OCI-LY7 (cell line): ENCODE measurements at regions not wholly inside any gene's neighbourhood (a gene's known extent, or its start where the extent isn't known, plus 50 kb on each side); places are given as distances from the start of the nearest gene placed in this dataset.

Experiments
- BruUV-seq: library from RNA; stranded (reverse); fragments of 400-500 nt; replicated peaks from 2 replicates; lab custom pipeline; 2021; lab: Mats Ljungman, UMichigan
- CTCF ChIA-PET: fragments of 300-600 bp; sonication (Branson Sonifier 250); formaldehyde crosslinking; loops from one replicate; lab custom pipeline; 2022; ENCODE audit warnings: antibody characterized with exemption; ENCODE audit not compliant: unreplicated experiment; lab: Charles Lee
- POLR2A ChIA-PET: fragments of 300-600 bp; sonication (Branson Sonifier 250); formaldehyde crosslinking; loops from one replicate; lab custom pipeline; 2022; ENCODE audit warnings: antibody characterized with exemption; lab: Charles Lee
- DNase-seq: peaks from one replicate; pipeline ENCODE4 v3.0.0-alpha.2; 2015; ENCODE audit warnings: low spot score
- H2AFZ ChIP-seq: fragments of 200-600 bp; sonication (generic), shearing (Covaris generic); 2 replicates; pipeline ENCODE4 v1.6.1; 2014; ENCODE audit warnings: mild to moderate bottlenecking, antibody characterized with exemption, low read length, moderate library complexity
- H3K27ac ChIP-seq: fragments of 200-600 bp; sonication (generic); 2 replicates; pipeline ENCODE4 v1.5.1; 2014; ENCODE audit warnings: mixed run types, low read depth, mild to moderate bottlenecking, moderate library complexity, low read length, inconsistent platforms; ENCODE audit not compliant: poor library complexity, severe bottlenecking
- H3K36me3 ChIP-seq: fragments of 200-600 bp; sonication (generic); 2 replicates; pipeline ENCODE4 v1.6.1; 2014; ENCODE audit warnings: mild to moderate bottlenecking, antibody characterized with exemption, low read length, moderate library complexity, mixed read lengths; ENCODE audit not compliant: insufficient read depth
- H3K4me1 ChIP-seq: fragments of 200-600 bp; sonication (generic); 2 replicates; pipeline ENCODE4 v1.5.1; 2014; ENCODE audit warnings: mild to moderate bottlenecking, low read length; ENCODE audit not compliant: insufficient read depth, poor library complexity, severe bottlenecking
- H3K4me2 ChIP-seq: fragments of 200-600 bp; sonication (generic); 2 replicates; pipeline ENCODE4 v1.6.1; 2014; ENCODE audit warnings: mild to moderate bottlenecking, low read length
- H3K4me3 ChIP-seq: fragments of 200-600 bp; sonication (generic); 2 replicates; pipeline ENCODE4 v1.5.1; 2014; ENCODE audit warnings: mild to moderate bottlenecking, low read depth, low read length; ENCODE audit not compliant: poor library complexity, severe bottlenecking
- H3K79me2 ChIP-seq: fragments of 200-600 bp; sonication (generic); 2 replicates; pipeline ENCODE4 v1.6.1; 2016; ENCODE audit warnings: low read depth, mild to moderate bottlenecking, low read length, moderate library complexity, mixed read lengths; ENCODE audit not compliant: insufficient read depth
- H3K9me2 ChIP-seq: fragments of 200-600 bp; sonication (generic); 2 replicates; pipeline ENCODE4 v1.6.1; 2016; ENCODE audit warnings: mild to moderate bottlenecking, low read length, mixed read lengths; ENCODE audit not compliant: insufficient read depth
- H3K9me3 ChIP-seq: fragments of 200-600 bp; sonication (generic); 2 replicates; pipeline ENCODE4 v1.6.1; 2014; ENCODE audit warnings: mild to moderate bottlenecking, mixed run types, low read length, mixed read lengths
- H4K20me1 ChIP-seq: fragments of 200-600 bp; sonication (generic); 2 replicates; pipeline ENCODE4 v1.6.1; 2014; ENCODE audit warnings: mild to moderate bottlenecking, antibody characterized with exemption, low read length, moderate library complexity, mixed read lengths; ENCODE audit not compliant: insufficient read depth
- CTCF ChIP-seq: fragments of 200-600 bp; sonication (generic); conservative IDR thresholded peaks from 2 replicates; pipeline ENCODE4 v1.5.1; 2014; ENCODE audit warnings: mild to moderate bottlenecking, antibody characterized with exemption, low read length, moderate library complexity, mixed read lengths
- EZH2phosphoT487 ChIP-seq: fragments of 200-600 bp; sonication (generic); IDR thresholded peaks from 2 replicates; pipeline ENCODE4 v1.6.1; 2018; ENCODE audit warnings: low read depth, borderline replicate concordance, mild to moderate bottlenecking, mixed run types, antibody characterized with exemption, low read length, moderate library complexity, mixed read lengths
- intact Hi-C: fragments of 100-400 bp; cut with micrococcal nuclease; formaldehyde crosslinking; loops from one replicate; pipeline ENCODE4 v1.10.0; 2022; ENCODE audit not compliant: unreplicated experiment

- Histone ChIP-seq H4K20me1 (no peaks in the 10 kb centered on the region), H3K79me2 (no peaks in the 10 kb centered on the region), H3K9me3 (no peaks in the 10 kb centered on the region), H3K4me2 (no peak overlapping the region), H3K9me2 (no peaks in the 10 kb centered on the region), H2AFZ (no peak overlapping the region), H3K4me3 (no peak overlapping the region), H3K4me1 (no peaks in the 10 kb centered on the region), H3K36me3 (no peaks in the 10 kb centered on the region), H3K27ac (no peak overlapping the region)
- BruUV-seq: no TSS peak
- no peak for DNase-seq
- TF ChIP-seq CTCF (no peak), EZH2phosphoT487 (no peak)
- POLR2A ChIA-PET: no interaction called here
- CTCF ChIA-PET: no interaction called here
- intact Hi-C loops: no loop called here
These were observed 129.6 kb upstream of the SOX5 start for GRCh38 chr12:24079083-24079482.

- no peak overlapping the region for H2AFZ ChIP-seq
- no peaks in the 10 kb centered on the region for H4K20me1 ChIP-seq
- intact Hi-C loops: no loop called here
- DNase-seq: no peak
- no peak overlapping the region for H3K4me3 ChIP-seq
- H3K4me1 ChIP-seq: no peaks in the 10 kb centered on the region
- H3K79me2 ChIP-seq: no peaks in the 10 kb centered on the region
- H3K36me3 ChIP-seq: no peaks in the 10 kb centered on the region
- TF ChIP-seq CTCF (no peak), EZH2phosphoT487 (no peak)
- no peaks in the 10 kb centered on the region for H3K9me2 ChIP-seq
- H3K9me3 ChIP-seq: no peaks in the 10 kb centered on the region
- POLR2A ChIA-PET: no interaction called here
- CTCF ChIA-PET: no interaction called here
- H3K27ac ChIP-seq: no peak overlapping the region
- BruUV-seq: no TSS peak
- no peak overlapping the region for H3K4me2 ChIP-seq
These were observed 128.9 kb upstream of the SOX5 start for GRCh38 chr12:24078318-24078765.

- no peak for TF ChIP-seq EZH2phosphoT487
- no peak for TF ChIP-seq CTCF
- POLR2A ChIA-PET: interaction anchor here (0.6 kb wide), 1 partner anchor 8 kb away, joined by 6 read pairs; no protein-coding TSS in a partner anchor
- no peak for DNase-seq
- no peaks in the 10 kb centered on the region for H3K9me2 ChIP-seq
- H3K9me3 ChIP-seq: no peaks in the 10 kb centered on the region
- H3K36me3 ChIP-seq: no peaks in the 10 kb centered on the region
- no TSS peak for BruUV-seq
- no peaks in the 10 kb centered on the region for H3K4me1 ChIP-seq
- no peak overlapping the region for H2AFZ ChIP-seq
- no peak overlapping the region for H3K4me3 ChIP-seq
- no peak overlapping the region for H3K4me2 ChIP-seq
- H3K79me2 ChIP-seq: no peaks in the 10 kb centered on the region
- no peak overlapping the region for H3K27ac ChIP-seq
- H4K20me1 ChIP-seq: no peaks in the 10 kb centered on the region
- intact Hi-C loops: no loop called here
- CTCF ChIA-PET: no interaction called here
These were observed 127.7 kb upstream of the SOX5 start for GRCh38 chr12:24077161-24077560.
